ENCODE measurements at regions not wholly inside any gene's neighbourhood (a gene's known extent, or its start where the extent isn't known, plus 50 kb on each side); places are given as distances from the start of the nearest gene placed in this dataset.

- TF ChIP-seq CTCF (conservative IDR thresholded peaks at IDR 0.05; ENCODE audit: low read length), result no peak
- no peak for TF ChIP-seq EZH2phosphoT487 (IDR thresholded peaks at IDR 0.05; ENCODE audit: borderline replicate concordance, low read depth, low read length)
Observed at GRCh38 chr9:99743455-99743854, 78.2 kb upstream of the NR4A3 start.
